HFFc6 (cell line): ENCODE measurements at regions not wholly inside any gene's neighbourhood (a gene's known extent, or its start where the extent isn't known, plus 50 kb on each side); places are given as distances from the start of the nearest gene placed in this dataset.

Source experiments
- DNase-seq: peaks from one replicate; pipeline ENCODE4 v3.0.0-alpha.2; 2018
- H3K27ac Mint-ChIP-seq: 2 replicates; pipeline ENCODE4 v1.8.0; 2020; ENCODE audit warnings: mild to moderate bottlenecking, mixed read lengths
- H3K27me3 Mint-ChIP-seq: 2 replicates; pipeline ENCODE4 v1.8.0; 2021; ENCODE audit warnings: mild to moderate bottlenecking, moderate library complexity, mixed read lengths; ENCODE audit not compliant: insufficient read depth
- H3K36me3 Mint-ChIP-seq: 2 replicates; pipeline ENCODE4 v1.8.0; 2021; ENCODE audit warnings: low read depth, mixed read lengths
- H3K4me1 Mint-ChIP-seq: 2 replicates; pipeline ENCODE4 v1.8.0; 2020; ENCODE audit warnings: low read depth, mixed read lengths
- H3K4me3 Mint-ChIP-seq: 2 replicates; pipeline ENCODE4 v1.8.0; 2020; ENCODE audit warnings: mild to moderate bottlenecking, moderate library complexity, mixed read lengths
- H3K9me3 Mint-ChIP-seq: 2 replicates; pipeline ENCODE4 v1.8.0; 2020; ENCODE audit warnings: mild to moderate bottlenecking, mixed read lengths
- CTCF ChIP-seq: fragments of 200-600 bp; sonication (generic); IDR thresholded peaks from 2 replicates; pipeline ENCODE4 v1.5.0; 2021; ENCODE audit warnings: antibody characterized with exemption, mild to moderate bottlenecking

GRCh38 chr18:42530276-42530675 lies 575.2 kb downstream of the PIK3C3 start:
- TF ChIP-seq CTCF = no peak
- Mint-ChIP-seq H3K9me3 (peaks cover 46% of the 10 kb centered on the region), H3K4me1 (no peaks in the 10 kb centered on the region), H3K36me3 (no peaks in the 10 kb centered on the region; the same call in 1 of the 2 replicates), H3K4me3 (no peak overlapping the region), H3K27me3 (peaks cover 1% of the 10 kb centered on the region; the same call in 1 of the 2 replicates), H3K27ac (no peak overlapping the region)
- DNase-seq = no peak

- no peaks in the 10 kb centered on the region for H3K4me1 Mint-ChIP-seq
- no peak overlapping the region for H3K27ac Mint-ChIP-seq
- H3K36me3 Mint-ChIP-seq = no peaks in the 10 kb centered on the region; the same call in 1 of the 2 replicates
- no peak for DNase-seq
- TF ChIP-seq CTCF = no peak
- H3K27me3 Mint-ChIP-seq = peaks cover 1% of the 10 kb centered on the region; the same call in 1 of the 2 replicates
- no peak overlapping the region for H3K4me3 Mint-ChIP-seq
- H3K9me3 Mint-ChIP-seq = peaks cover 59% of the 10 kb centered on the region
Measured at GRCh38 chr18:42532119-42532518, 577.1 kb downstream of the PIK3C3 start.

GRCh38 chr18:42533009-42533575 lies 578.1 kb downstream of the PIK3C3 start:
- no peaks in the 10 kb centered on the region; the same call in 1 of the 2 replicates for H3K36me3 Mint-ChIP-seq
- no peak overlapping the region for H3K27ac Mint-ChIP-seq
- no peak for DNase-seq
- peaks cover 1% of the 10 kb centered on the region; the same call in 1 of the 2 replicates for H3K27me3 Mint-ChIP-seq
- H3K9me3 Mint-ChIP-seq = peaks cover 54% of the 10 kb centered on the region
- no peak for TF ChIP-seq CTCF
- no peaks in the 10 kb centered on the region for H3K4me1 Mint-ChIP-seq
- H3K4me3 Mint-ChIP-seq = no peak overlapping the region

GRCh38 chr18:42533616-42534015 lies 578.6 kb downstream of the PIK3C3 start:
- Mint-ChIP-seq H3K4me3 (no peak overlapping the region), H3K36me3 (no peaks in the 10 kb centered on the region; the same call in 1 of the 2 replicates), H3K27ac (no peak overlapping the region), H3K27me3 (peaks cover 1% of the 10 kb centered on the region; the same call in 1 of the 2 replicates), H3K9me3 (peaks cover 54% of the 10 kb centered on the region), H3K4me1 (no peaks in the 10 kb centered on the region)
- TF ChIP-seq CTCF = no peak
- no peak for DNase-seq

GRCh38 chr18:42534313-42534712 lies 579.3 kb downstream of the PIK3C3 start:
- H3K27ac Mint-ChIP-seq = no peak overlapping the region
- no peak for DNase-seq
- no peak overlapping the region for H3K4me3 Mint-ChIP-seq

More at GRCh38 chr18:42534313-42534712, 579.3 kb downstream of the PIK3C3 start:
- TF ChIP-seq CTCF = no peak
- Mint-ChIP-seq H3K27me3 (peaks cover 1% of the 10 kb centered on the region; the same call in 1 of the 2 replicates), H3K36me3 (no peaks in the 10 kb centered on the region; the same call in 1 of the 2 replicates), H3K4me1 (no peaks in the 10 kb centered on the region), H3K9me3 (peaks cover 51% of the 10 kb centered on the region)
